GM19023 (cell line): ENCODE measurements at regions not wholly inside any gene's neighbourhood (a gene's known extent, or its start where the extent isn't known, plus 50 kb on each side); places are given as distances from the start of the nearest gene placed in this dataset.
"Not testable (repeated sequence)": the region's sequence is repeated elsewhere in the genome, so short reads cannot be mapped to it uniquely, and the experiment has no call there.

Experiments used
- ATAC-seq: cut with Tn5 transposase; IDR thresholded peaks from one replicate; pipeline ENCODE4 v1.9.1; 2021; ENCODE audit warnings: mild to moderate bottlenecking, moderate library complexity; ENCODE audit not compliant: unreplicated experiment

DNA sequence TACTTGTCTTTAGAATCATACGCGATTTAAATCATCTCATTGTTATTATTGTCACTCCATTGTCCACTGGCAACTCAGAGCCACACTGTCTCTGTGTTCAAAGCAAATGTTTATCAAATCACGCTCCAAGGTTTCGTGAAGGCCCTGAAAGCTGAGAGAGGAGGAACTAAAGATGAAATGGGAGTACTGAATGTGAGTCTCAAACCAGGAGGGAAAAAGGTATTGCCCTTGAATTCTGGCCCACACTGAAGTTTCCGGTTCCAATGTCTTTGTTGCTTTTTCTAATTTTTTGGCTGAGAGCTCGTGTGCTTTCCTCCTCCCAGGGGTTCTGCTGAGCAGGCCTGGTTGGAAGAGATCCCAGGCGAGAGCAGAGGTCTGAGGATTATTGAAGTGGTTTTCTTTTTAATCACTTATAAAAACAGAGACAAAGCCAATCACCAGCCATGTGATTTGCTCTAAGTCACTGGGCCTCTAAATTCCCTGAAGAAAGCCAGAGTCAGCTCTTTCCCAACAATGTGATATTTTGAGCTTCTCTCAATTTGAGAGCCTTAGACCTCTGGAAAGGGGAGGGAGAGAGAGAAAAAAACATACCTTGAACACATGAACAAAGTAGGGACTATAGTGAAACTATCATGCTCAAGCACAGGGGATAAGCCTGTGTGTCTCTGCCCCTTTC lies 420.8 kb upstream of the GRAMD2B start:
- no peak for ATAC-seq

GRCh38 chr5:126003309-126003708 lies 419.9 kb upstream of the GRAMD2B start:
- ATAC-seq, result no peak

- no peak for ATAC-seq
These were observed 418.6 kb upstream of the GRAMD2B start for GRCh38 chr5:126004636-126005035.

DNA sequence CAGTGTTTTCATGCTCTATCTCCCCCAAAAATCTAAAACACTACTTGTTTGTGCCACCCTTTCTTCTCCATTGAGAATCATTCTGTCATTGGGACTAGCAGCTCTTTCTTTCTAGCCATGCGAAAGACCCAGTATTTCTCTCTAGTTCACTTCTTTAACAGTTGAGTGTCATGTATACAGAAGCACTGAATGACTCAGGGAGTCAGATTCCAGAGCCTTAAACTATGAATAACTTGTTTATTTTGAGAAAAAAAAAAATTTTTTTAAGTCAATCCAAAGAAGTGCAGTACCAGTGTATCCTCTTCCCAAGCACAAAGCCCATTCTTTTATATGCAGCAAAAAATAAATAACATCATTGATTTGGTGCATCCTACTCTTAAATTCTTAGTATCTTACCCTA lies 415.4 kb upstream of the GRAMD2B start:
- no peak for ATAC-seq

GRCh38 chr5:126009566-126009965 lies 413.6 kb upstream of the GRAMD2B start:
- no peak for ATAC-seq

DNA sequence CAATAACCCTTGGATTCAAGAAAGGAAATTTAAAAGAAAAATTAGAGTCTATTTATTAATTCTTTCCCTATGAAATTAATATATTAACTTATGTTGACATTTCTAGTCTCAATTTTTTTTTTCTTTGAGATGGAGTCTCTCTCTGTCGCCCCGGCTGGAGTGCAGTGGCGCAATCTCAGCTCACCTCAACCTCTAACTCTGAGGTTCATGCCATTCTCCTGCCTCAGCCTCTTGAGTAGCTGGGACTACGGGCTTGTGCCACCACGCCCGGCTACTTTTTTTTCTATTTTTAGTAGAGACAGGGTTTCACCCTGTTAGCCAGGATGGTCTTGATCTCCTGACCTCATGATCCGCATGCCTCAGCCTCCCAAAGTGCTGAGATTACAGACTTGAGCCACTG lies 411.7 kb upstream of the GRAMD2B start:
- ATAC-seq, result not testable (repeated sequence)

GRCh38 chr5:126014676-126015075 lies 408.5 kb upstream of the GRAMD2B start:
- ATAC-seq, result no peak

DNA sequence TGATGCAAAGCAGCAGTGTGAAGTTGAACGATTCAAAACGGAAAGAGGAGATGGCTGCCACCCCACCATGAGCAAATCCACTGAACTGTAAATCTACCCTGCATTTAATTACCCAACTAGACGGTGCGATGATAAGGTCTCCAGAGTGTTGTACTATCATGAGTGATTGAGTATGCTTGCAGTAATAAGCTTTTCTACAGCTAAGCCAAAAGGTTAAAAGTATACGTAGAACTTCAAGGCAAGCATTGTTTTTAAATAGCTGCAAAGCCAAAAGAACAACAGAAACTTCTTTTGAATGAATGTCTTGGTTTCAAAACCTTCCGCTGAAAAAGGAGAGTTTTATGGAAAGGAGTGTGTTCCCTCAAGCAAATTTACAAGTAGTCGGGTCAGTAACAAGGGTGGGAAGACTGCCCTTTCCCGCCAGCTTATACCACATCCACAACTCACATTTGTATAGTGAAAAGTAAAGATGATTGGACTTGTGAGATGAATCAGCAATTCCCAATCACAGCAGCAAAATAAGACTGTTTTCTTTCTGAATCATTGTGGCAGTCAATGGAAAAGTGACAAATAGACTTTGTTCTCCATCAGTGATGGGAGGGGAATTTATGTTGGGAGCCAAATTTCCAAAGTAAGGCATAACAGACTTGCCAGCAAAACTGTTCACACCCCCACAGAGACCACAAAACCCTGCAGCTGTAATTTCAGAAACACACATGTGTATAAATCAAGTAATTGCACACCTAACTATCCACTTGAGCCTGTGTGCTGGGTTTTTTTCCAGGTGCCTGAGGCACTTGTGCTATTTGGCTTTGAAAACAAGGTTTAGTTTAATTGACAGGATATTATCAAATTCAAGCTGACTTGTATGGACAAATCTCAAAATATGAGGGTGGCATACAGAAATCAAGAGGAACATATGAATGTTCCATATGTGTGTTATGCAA lies 407.7 kb upstream of the GRAMD2B start:
- no peak for ATAC-seq

GRCh38 chr5:126016256-126016655 lies 407.0 kb upstream of the GRAMD2B start:
- no peak for ATAC-seq

DNA sequence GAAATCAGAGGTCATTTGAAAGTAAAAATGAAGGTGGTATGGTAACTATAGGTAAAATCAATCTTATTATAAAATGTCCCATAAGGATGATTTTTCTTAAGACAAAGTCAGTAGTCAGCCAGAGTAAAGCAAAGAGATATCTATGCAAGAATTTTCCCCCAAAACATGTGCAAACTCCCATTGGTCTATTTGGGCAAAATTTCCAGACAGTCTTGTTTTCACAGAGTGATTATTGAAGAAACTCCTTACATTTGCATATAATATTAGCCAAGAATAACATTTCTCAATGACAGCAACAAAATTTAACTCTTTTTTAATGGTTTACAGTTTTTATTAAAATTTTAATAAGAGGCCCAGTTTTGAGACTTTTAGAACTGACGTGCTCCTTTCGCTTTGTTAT lies 406.1 kb upstream of the GRAMD2B start:
- no peak for ATAC-seq

DNA sequence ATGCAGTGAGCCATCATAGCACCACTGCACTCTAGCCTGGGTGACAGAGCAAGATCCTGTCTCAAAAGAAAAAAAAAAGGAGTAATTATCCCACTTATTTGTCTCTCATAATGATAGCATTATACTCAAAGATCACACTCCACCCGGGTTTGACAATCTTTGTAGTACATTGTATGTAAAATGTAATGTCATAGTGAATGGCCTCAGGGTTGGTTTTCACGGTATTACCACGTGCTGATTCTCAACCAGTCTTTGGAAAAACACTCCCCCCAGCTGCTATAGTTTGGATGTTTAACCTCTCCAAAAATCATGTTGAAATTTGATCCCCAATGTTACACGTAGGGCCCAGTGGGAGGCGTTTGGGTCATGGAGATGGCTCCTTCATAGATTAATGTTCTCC lies 402.4 kb upstream of the GRAMD2B start:
- no peak for ATAC-seq

GRCh38 chr5:126023994-126024441 lies 399.2 kb upstream of the GRAMD2B start:
- no peak for ATAC-seq

DNA sequence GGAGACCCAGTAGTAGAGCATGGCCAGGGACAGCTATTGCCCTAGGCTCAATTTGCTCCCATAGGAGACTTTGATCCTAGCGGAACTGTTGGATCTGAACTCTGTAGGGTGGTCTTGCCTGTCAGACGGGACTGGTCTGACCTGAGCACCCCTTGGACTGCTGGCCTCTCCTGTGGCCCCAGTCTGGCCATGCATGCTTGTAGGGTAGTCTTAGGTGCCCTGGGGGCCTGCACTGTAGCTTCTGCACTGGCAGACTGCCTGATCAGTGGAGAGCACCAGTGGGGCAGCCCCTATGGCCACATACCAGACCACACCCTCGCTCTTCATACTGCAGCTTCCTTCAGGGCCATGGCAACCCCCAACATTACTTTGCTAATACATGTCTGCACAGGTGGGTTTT lies 396.1 kb upstream of the GRAMD2B start:
- ATAC-seq, result no peak

DNA sequence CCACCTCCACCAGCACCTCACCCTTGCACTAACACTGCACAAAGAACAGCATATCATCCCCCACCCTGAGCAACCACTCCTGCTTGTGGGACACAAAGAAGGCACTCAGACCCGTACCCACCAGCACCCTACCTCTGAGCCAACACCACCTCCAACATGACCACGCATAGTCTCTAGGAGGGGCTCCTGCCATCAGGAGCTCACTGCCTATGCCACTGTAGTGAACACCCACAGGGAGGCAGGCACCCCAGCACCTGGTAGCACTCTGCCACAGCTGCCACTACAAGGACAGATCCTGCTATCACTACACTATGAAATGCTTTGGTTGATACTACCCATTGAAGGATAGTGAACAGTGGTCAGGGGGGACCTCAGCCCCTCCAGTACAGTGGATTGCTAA lies 395.6 kb upstream of the GRAMD2B start:
- ATAC-seq, result no peak

GRCh38 chr5:126028336-126028735 lies 394.9 kb upstream of the GRAMD2B start:
- no peak for ATAC-seq

DNA sequence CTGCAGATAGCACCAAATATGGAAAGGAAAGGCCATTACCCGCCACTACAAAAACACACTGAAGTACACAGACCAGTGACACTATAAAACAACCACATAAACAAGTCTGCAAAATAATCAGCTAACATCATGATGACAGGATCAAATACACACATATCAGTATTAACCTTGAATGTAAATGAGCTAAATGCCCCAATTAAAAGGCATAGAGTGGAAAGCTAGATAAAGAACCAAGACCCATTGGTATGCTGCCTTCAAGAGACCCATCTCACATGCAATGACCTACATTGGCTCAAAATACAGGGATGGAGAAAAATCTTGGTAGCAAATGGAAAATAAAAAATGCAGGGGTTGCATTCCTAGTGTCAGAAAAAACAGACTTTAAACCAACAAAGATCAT lies 393.9 kb upstream of the GRAMD2B start:
- ATAC-seq, result not testable (repeated sequence)

GRCh38 chr5:126030698-126031097 lies 392.5 kb upstream of the GRAMD2B start:
- no peak for ATAC-seq

DNA sequence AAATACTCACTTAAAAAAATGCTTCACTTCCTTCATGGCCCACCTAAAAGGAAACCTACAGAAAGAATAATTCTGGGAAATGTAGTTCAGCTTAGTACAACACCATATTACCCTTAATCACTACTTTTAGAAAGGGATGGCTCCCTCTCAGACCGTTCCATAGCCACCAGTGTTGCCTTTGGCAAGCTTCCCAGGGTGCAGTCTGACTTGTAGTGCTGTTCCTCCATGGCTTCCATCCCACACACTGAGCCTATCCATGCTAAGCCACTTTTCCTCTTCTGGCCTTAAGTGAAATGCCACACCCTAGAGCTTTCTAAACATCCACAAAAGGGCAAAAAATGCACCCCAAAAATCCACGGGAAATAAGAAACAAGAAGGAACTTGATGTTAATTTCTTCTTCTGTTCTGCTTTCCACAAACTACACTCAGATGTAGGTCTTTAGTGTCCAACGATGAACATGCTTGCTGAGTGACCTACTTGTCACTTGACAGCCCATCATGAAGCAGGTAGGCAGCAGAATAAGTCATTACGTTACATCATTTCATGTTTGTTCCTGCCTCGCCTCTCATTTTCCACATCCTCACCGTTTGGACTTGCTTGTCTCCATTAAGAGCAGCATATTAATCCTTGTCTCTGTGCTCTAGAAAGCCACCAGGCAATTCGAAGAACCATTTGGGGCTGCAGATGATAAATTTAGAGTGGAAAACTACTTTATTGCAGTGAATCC lies 391.1 kb upstream of the GRAMD2B start:
- no peak for ATAC-seq

GRCh38 chr5:126043688-126044087 lies 379.5 kb upstream of the GRAMD2B start:
- no peak for ATAC-seq

GRCh38 chr5:126044111-126044668 lies 379.0 kb upstream of the GRAMD2B start:
- ATAC-seq, result no peak

DNA sequence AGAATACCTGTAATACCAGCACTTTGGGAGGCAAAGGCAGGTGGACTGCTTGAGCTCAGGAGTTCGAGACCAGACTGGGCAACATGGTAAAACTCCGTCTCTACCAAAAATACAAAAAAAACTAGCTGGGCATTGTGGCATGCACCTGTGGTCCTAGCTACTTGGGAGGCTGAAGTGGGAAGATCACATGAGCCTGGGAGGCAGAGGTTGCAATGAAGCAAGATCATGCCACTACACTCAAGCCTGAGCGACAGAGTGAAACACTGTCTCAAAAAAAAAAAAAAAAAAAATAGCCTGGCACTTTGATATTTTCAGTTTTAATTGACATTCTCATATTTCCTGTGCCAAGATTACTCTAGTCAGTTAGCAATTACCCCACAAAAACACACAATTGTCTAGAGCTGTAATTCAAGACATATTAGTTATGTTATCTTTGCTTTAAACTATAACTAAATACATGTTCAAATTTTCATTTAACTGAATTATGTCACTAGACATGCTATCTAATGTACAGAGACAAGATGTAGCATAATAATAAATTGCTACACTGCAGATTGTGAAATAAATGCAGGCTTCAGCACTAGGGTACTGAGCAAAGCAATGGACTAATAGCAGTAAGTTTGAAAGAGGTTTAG lies 378.2 kb upstream of the GRAMD2B start:
- ATAC-seq, result no peak
